ES-I3 (cell line): ENCODE measurements at regions not wholly inside any gene's neighbourhood (a gene's known extent, or its start where the extent isn't known, plus 50 kb on each side); places are given as distances from the start of the nearest gene placed in this dataset.
"Not testable (repeated sequence)": the region's sequence is repeated elsewhere in the genome, so short reads cannot be mapped to it uniquely, and the experiment has no call there.

Experiments
- H3K36me3 ChIP-seq: 2 replicates; pipeline ENCODE4 v1.6.1; 2013; ENCODE audit warnings: mild to moderate bottlenecking, low read length, control low read depth, moderate library complexity; ENCODE audit not compliant: insufficient read depth
- H3K4me1 ChIP-seq: 2 replicates; pipeline ENCODE4 v1.6.1; 2013; ENCODE audit warnings: mild to moderate bottlenecking, control low read depth, low read length; ENCODE audit not compliant: insufficient read depth
- H3K9ac ChIP-seq: 2 replicates; pipeline ENCODE4 v1.6.1; 2013; ENCODE audit warnings: low read depth, mild to moderate bottlenecking, low read length, moderate library complexity
- H3K9me3 ChIP-seq: 2 replicates; pipeline ENCODE4 v1.6.1; 2013; ENCODE audit warnings: mild to moderate bottlenecking, low read length, moderate library complexity; ENCODE audit not compliant: control insufficient read depth, insufficient read depth

DNA sequence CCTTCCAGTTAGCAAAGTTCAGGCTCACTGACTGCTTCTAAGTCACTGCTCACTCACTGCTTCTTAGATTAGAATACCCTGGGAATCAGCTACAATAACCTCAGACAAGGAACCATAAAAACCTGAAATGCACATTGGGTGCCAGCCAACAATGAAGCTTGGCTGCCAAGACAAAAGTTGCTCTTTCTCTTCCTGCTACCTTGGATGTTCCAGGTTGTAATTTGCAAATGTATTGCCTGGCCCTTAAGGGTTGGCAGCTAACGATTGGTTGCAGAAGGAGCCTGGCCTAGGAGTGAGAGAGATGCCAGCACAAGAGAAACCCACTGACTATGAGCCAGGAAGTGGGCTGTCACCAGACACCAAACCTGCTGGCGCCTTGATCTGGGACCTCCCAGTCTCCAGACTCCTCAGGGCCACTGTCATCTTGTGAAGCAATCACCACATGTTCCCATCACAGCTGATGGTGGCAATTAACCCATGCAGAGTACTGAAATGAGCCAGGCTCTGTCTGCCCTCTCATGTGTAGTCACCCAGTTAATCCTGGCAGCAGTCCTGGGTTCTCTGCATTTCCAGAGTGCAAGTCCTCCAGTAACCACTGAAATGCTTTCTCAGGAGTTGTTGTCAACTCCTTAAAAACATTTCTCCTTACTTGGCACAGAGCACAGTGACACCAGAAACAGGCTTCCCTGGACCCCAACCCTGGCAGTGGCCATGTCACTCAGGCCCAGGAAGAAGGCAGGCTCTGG lies 240.3 kb upstream of the NPAP1 start:
- H3K9me3 ChIP-seq, H3K9ac ChIP-seq, H3K4me1 ChIP-seq, H3K36me3 ChIP-seq: not testable (repeated sequence)

- H3K9ac ChIP-seq, H3K9me3 ChIP-seq, H3K4me1 ChIP-seq, H3K36me3 ChIP-seq: not testable (repeated sequence)
Observed at GRCh38 chr15:24437270-24437669, 238.3 kb upstream of the NPAP1 start.

DNA sequence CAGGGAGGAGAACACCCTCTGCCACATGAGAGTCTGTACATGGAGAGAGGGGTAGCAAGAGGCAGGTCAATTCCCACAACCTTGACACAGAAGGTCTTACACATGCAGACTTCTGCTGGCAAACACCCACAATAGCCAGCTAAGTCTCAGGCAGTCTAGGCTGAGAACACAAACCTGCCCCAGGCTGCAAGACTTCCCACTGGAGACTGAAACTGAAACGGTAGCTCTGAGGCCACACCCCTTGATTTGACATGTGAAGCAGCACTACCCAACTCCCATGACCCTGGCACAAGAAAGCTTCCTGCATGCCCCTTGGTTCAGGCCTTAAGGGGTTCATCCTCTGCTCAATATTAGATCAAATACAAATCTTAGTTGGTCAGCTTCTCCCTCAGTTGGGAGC lies 237.8 kb upstream of the NPAP1 start:
- not testable (repeated sequence) for H3K9ac ChIP-seq, H3K9me3 ChIP-seq, H3K36me3 ChIP-seq

DNA sequence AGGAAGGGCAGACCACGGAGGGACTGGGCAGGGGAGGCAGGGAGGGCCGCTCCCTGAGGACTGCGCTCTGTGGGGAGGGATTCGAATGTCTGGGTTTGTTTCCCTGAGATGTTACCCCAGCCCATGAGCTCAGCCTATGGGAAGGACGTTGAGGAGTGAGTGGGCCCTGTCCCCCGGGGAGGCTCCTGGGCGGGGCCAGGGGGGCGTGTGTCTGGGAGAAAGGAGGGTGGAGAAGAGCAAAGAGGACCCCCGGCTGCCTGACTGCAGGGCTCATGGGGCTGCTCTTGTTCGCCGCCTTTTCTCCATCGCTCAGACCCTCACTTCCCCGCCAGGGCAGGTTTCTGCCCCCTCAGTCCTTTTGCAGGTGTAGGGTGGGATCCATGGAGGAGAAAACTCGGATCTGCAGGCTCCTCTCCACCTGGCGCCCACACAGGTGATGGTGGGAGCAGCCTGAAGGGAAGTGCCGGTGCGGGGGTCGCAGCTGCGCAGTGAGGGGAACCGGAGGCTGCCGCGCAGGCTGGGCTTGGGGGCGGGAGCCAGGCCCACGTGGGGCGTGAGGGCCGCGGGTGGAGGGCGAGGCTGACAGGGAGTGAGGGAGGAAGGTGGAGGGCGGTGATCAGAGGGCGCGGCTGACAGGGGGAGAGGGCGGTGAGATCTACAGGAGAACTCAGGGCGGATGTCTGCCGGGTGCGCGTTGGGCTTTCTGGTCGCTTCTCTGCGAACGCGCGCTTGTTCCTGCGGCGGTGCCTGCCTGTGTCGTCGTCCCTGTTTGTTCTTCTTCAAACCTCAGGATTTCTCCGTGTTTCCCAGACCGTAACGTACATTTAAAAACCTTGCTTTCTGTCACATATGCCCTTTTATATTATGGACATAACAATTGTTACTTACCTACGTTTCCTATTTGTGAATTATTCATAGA lies 198.2 kb upstream of the NPAP1 start:
- H3K4me1 ChIP-seq, H3K36me3 ChIP-seq, H3K9me3 ChIP-seq: not testable (repeated sequence)
- peak overlapping the region; percentile 28; the same call in 1 of the 2 replicates for H3K9ac ChIP-seq

More for the DNA sequence above, 237.8 kb upstream of the NPAP1 start:
- H3K4me1 ChIP-seq: not testable (repeated sequence)

- not testable (repeated sequence) for H3K4me1 ChIP-seq, H3K9ac ChIP-seq, H3K9me3 ChIP-seq, H3K36me3 ChIP-seq
Observed at GRCh38 chr15:24485885-24486567, 189.5 kb upstream of the NPAP1 start.

GRCh38 chr15:24488164-24488907 lies 187.2 kb upstream of the NPAP1 start:
- not testable (repeated sequence) for H3K36me3 ChIP-seq, H3K4me1 ChIP-seq, H3K9me3 ChIP-seq, H3K9ac ChIP-seq

- not testable (repeated sequence) for H3K9ac ChIP-seq, H3K9me3 ChIP-seq, H3K36me3 ChIP-seq, H3K4me1 ChIP-seq
Observed at GRCh38 chr15:24505216-24505615, 170.4 kb upstream of the NPAP1 start.

DNA sequence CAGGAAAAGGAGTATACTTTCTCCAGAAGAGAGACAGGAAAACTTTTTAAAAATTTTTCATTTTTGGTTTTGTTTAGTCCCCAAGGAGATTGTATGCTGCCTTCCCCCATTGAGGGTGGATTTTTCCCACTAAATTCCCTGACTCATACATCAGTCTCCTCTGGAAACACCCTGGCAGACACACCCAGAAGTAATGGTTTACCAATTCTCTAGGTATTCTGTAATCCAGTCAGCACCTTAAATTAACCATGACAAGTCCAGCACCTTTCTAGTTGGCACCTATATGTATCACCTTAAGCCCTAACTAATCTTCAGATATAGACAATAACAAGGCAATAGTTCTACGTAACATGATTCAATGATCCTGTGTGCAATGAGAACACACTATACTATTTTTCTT lies 165.9 kb upstream of the NPAP1 start:
- H3K9ac ChIP-seq, H3K4me1 ChIP-seq, H3K36me3 ChIP-seq, H3K9me3 ChIP-seq: not testable (repeated sequence)

GRCh38 chr15:24511598-24511997 lies 164.0 kb upstream of the NPAP1 start:
- not testable (repeated sequence) for H3K36me3 ChIP-seq

DNA sequence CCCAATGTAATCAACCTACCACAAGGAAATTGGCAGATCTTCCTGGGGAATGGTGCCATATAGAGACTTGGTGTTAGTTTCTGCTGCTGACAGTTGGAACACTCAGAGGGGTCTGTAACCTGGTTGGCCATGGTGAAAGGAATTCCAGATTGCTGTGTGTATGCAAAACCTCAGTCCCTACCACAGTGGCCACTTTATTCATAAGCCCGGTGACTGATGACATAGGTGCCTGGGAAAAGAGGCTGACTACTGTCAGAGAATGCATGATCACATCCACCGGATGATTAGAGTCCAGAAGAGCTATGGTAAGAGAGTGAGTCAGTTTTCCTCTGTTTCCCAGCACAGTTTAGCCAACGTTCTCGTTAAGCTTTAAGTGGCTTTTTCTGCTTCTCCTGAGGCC lies 156.8 kb upstream of the NPAP1 start:
- not testable (repeated sequence) for H3K9ac ChIP-seq, H3K9me3 ChIP-seq, H3K4me1 ChIP-seq, H3K36me3 ChIP-seq

More at GRCh38 chr15:24511598-24511997, 164.0 kb upstream of the NPAP1 start:
- H3K4me1 ChIP-seq, H3K9me3 ChIP-seq, H3K9ac ChIP-seq: not testable (repeated sequence)

DNA sequence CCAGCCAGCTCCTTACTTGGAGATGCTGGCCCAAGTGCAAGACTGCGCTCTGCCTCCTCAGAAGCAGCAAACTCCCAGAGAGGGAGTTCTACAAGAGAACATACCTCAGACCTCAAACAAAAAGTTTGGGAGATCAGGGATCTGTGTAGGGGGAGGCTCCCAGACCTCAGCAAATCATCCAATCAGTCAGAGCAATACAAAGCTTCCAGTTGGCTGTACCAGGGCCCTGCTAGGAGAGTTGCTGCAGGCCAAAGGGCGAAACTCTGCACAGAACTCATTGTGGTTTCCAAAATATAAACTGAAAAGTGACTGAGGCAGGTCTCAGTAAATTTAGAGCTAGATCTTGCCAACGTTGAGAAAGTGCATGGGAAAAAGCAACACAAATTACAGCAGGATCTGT lies 144.3 kb upstream of the NPAP1 start:
- not testable (repeated sequence) for H3K36me3 ChIP-seq, H3K9me3 ChIP-seq, H3K4me1 ChIP-seq, H3K9ac ChIP-seq

GRCh38 chr15:24534032-24534431 lies 141.5 kb upstream of the NPAP1 start:
- not testable (repeated sequence) for H3K36me3 ChIP-seq, H3K9me3 ChIP-seq, H3K9ac ChIP-seq, H3K4me1 ChIP-seq

DNA sequence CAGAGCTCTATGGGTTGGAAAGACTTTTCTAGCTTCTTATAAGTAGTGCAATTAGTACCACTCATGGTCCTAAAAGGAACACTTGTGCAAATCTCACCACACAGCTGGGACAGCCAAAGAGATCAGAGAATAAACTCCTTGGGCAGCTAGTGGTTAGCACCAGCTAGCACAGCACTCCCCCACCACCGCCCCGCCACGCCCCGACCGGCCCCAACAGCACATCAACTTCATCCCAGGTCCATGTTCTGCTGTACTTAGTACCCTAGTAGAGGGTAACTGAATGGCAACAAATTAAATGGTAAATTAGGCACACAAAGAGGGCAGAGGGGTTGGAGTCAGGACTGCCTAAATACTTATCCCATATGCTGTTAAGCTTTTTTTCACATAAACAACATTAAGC lies 118.3 kb upstream of the NPAP1 start:
- H3K4me1 ChIP-seq, H3K9me3 ChIP-seq, H3K9ac ChIP-seq, H3K36me3 ChIP-seq: not testable (repeated sequence)

GRCh38 chr15:24607636-24608035 lies 67.9 kb upstream of the NPAP1 start:
- Histone ChIP-seq H3K9me3 (no peaks in the 10 kb centered on the region), H3K4me1 (no peaks in the 10 kb centered on the region), H3K36me3 (no peaks in the 10 kb centered on the region), H3K9ac (no peak overlapping the region)
